Fibroblast of mammary gland (primary cell): ENCODE measurements at regions not wholly inside any gene's neighbourhood (a gene's known extent, or its start where the extent isn't known, plus 50 kb on each side); places are given as distances from the start of the nearest gene placed in this dataset.

Experiments
- DNase-seq: peaks from one replicate; pipeline ENCODE4 v3.0.0-alpha.2; 2010; ENCODE audit warnings: low read depth
- H3K4me3 ChIP-seq: 2 replicates; pipeline ENCODE4 v1.5.1; 2011; ENCODE audit warnings: low read depth, mild to moderate bottlenecking, low read length, moderate library complexity; ENCODE audit not compliant: control insufficient read depth
- TF ChIP-seq, protein P1 (sequence below): conservative IDR thresholded peaks from 2 replicates; pipeline ENCODE4 v1.5.1; 2011; ENCODE audit warnings: low read depth, low read length, inconsistent platforms; ENCODE audit not compliant: control insufficient read depth, insufficient read depth

DNA sequence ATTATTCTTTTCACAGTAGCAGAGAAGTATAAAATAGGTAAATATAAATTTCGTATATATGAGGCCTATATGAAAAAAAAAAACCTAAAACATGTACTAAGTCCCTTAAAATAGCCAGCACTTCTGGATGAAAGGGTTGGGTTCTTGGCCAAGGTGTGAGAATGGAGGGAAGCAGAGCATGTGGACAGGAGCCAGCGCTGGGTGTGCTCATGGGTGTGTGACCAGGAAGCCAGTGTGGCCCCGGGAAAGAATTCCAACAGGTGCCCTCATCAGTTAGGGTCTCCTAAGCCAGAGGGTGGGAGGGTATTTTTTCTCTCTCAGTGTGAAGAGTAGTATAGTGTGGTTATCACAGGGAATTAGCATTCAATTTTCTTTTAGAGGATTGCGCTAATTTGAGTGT lies 401.9 kb upstream of the IGFBP3 start:
- DNase-seq = no peak
- TF ChIP-seq, protein P1, sequence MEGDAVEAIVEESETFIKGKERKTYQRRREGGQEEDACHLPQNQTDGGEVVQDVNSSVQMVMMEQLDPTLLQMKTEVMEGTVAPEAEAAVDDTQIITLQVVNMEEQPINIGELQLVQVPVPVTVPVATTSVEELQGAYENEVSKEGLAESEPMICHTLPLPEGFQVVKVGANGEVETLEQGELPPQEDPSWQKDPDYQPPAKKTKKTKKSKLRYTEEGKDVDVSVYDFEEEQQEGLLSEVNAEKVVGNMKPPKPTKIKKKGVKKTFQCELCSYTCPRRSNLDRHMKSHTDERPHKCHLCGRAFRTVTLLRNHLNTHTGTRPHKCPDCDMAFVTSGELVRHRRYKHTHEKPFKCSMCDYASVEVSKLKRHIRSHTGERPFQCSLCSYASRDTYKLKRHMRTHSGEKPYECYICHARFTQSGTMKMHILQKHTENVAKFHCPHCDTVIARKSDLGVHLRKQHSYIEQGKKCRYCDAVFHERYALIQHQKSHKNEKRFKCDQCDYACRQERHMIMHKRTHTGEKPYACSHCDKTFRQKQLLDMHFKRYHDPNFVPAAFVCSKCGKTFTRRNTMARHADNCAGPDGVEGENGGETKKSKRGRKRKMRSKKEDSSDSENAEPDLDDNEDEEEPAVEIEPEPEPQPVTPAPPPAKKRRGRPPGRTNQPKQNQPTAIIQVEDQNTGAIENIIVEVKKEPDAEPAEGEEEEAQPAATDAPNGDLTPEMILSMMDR = no peak
- no peak overlapping the region for H3K4me3 ChIP-seq

DNA sequence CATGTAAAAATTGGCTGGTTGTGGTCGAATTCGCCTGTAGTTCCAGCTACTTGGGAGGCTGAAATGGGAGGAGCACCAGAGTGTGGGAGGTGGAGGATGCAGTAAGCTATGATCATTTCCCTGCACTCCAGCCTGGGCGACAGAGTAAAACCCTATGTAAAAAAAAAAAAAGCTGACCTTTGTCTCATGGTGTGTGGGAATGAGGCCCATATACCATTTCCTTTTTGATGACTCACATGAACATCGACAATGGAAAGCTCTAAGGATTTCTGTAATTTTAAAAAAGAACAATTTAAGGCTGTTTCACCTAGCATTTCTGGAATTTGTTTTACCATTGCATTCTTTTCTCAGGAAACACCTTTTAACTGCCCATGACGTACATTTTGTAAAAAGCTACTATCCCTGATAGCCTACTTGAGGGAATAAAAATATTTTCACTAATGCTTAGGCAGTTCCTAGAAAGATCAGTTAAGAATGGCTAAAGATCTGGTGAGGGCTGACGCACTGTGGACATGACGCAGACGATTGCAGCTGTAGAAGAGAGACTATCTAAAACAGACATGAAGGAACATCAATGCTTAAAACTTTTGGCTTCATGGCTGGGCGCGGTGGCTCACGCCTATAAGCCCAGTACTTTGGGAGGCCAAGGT lies 400.6 kb upstream of the IGFBP3 start:
- no peak overlapping the region for H3K4me3 ChIP-seq
- DNase-seq = peak; percentile 68
- TF ChIP-seq, protein P1 = no peak

DNA sequence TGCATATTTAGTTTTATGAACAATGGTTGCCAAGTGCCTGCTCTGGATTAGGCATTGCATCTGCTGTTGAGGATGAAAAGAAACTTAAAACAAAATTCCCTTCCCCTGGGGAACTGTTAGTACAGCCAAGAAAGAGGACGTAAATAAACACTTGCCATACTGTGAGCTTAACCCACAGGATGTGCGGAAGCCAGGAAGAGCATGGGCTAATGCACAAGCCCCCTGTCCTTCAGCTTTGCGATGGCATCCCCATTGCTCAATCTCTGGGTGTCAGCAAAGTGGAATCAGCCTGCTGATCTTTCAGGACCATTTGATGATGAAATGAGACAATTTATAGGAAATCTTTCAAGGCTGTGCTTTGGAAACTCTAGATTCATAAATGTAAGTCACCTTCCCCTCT lies 399.9 kb upstream of the IGFBP3 start:
- DNase-seq = peak; percentile 16
- no peak overlapping the region for H3K4me3 ChIP-seq
- TF ChIP-seq, protein P1 = no peak

DNA sequence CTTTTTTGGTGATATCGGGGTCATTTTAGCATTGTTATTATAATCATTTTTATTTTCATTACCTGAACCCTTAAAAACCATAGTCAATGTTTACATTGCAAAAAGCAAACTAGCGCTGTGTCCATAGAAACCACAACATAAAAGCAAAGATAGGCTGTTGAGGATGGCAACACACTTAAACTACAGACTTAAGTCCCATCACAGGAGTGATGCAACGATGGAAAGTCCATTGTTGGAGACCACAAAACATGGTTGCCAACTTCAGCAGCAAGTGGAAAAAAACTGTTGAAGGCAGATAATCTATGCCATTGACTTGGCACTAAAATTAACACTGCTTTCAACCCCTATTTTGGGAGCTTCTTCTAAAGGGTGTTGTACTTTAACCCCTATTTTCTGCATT lies 398.8 kb upstream of the IGFBP3 start:
- H3K4me3 ChIP-seq = no peak overlapping the region

DNA sequence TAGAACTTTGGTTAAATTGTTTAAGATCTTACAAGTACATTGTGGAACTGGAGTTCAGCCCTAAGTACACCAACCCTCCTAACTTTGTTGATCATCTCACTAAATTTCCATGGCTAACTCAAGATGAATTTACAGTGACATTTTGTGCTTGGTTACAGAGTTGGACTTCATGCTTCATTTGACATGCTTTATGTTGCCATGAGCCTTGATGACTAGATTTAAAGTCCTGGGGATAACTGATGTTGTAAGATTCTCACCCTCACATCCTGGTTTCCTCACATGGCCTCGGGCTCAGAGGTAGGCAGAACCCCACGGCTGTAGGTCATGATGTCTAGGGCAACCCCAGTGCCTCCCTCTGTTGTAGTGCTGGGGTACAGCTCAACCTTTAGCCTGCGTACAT lies 397.2 kb upstream of the IGFBP3 start:
- DNase-seq = no peak
- TF ChIP-seq, protein P1 = no peak
- H3K4me3 ChIP-seq = no peak overlapping the region

More for the DNA sequence above, 398.8 kb upstream of the IGFBP3 start:
- TF ChIP-seq, protein P1 = no peak
- no peak for DNase-seq

DNA sequence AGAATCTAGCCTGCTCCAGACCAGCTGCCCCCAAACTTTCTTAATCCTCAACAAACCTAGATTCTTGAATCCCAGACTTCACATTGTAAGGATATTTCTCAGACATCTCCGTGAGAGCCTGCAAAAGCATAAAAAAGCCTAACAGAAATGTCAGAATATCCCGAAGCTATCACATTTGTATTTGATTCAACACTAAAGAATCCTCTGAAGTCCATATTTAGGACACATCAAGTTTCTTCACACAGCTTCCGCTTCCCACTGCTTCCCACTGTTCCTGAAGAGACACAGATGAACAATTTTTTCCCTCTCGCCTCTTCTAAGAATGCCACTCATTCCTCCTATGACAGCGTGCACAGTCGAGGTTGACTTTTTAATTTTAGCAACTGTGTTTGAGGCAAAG lies 396.2 kb upstream of the IGFBP3 start:
- TF ChIP-seq, protein P1 = no peak
- peak; percentile 14 for DNase-seq
- no peak overlapping the region for H3K4me3 ChIP-seq

DNA sequence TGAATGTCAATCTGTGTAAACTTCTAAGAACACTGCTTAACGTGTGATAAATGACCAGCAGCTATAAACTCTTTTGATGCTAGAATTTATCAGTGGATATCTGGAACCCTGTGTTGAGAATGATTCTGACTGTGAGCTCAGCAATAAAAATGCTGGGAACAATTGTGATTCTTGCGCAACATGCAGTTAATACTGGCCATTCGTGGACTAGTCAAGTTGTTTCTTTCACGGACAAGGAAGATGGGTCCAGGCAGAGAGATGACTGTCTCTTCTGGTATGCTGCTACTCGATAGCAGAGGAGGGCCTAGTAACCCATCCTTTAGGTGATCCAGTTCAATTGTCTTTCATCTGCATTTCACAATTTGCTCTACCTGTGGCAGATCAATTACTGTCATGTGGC lies 394.8 kb upstream of the IGFBP3 start:
- DNase-seq = peak; percentile 78
- TF ChIP-seq, protein P1 = no peak
- H3K4me3 ChIP-seq = no peak overlapping the region
